ENCODE measurements at regions not wholly inside any gene's neighbourhood (a gene's known extent, or its start where the extent isn't known, plus 50 kb on each side); places are given as distances from the start of the nearest gene placed in this dataset.
"Not testable (repeated sequence)": the region's sequence is repeated elsewhere in the genome, so short reads cannot be mapped to it uniquely, and the experiment has no call there.

DNA sequence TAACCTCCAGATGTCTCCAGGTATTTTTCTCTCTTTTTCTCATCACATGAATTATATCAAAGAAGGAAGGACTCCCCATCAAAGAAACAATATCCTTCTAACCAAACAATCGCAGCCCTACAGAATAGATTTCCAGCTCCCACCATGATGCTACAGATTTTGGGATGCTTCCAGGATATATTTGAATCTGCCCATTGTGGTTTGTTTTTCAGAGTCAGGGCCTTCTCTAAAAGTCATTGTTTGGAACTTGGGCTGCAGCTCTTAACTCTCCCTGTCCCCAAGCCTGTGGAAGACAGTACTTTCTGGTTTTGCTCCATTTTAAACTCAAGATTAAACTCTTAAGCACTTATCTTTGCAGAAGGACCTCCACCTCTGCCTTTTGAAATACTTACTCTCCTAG is 223.2 kb downstream of the PMAIP1 start:
- DNase-seq = no peak

DNA sequence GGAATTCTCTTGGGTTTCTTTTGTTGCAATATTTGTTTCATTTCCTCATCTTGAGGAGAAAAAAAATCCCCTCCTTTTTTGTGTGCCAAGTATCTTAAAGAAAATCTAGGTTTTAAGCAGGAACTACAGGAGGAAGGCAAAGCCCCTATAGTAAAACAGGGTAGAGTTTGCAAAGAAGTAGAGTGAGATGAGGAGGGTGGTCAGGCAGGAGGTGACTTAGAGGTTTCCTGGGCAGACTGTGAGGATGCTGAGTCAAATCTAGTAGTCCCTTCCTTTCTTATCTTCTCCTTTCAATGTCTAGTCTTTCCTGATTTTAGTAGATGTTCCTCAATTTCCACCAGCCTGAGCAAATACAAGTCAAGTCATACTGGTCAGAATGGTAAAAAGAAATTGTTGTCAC is 222.5 kb downstream of the PMAIP1 start:
- no peak for DNase-seq

DNA sequence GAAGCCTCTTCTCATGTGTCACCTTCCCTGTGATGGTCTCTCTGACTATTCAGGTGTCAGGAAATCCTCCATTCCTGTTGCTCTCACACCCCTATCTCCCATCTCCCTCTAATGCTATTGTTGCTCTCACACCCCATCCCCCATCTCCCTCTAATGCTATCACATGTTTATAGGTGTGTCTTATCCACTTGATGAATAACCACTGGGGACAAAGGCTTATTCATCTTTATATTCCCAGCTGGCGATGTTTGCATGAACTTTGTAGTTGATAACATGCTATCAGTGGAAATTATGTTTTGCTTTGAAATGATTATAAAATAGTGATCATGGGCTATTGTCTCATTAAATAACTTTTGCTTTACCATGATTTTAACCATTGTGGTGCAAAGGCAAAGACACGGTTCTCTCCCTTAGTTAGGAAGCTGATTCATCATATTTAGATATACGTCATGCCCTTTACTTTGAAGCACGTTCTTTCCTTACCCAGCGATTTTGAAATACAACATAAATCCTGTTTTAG is 220.5 kb downstream of the PMAIP1 start:
- DNase-seq = no peak

DNA sequence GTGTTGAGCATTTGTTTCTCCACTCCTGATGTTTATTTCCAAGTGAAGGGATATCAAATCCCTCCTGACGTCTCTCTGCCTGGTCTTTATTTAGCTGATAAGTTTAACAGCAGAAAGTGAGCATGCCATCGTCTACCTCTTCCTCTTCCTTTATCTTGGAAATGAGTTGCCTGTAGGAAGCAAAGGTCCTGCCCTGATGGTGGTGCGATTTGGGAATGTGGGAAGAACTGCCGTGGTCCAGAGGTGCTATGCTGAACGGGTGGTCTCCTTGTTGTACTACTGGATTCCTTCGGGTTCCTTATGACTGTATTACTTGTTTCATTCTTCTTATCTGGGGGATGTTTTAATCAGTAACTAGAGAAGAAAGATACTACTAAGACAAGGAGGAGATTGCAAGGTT is 217.5 kb downstream of the PMAIP1 start:
- no peak for DNase-seq

DNA sequence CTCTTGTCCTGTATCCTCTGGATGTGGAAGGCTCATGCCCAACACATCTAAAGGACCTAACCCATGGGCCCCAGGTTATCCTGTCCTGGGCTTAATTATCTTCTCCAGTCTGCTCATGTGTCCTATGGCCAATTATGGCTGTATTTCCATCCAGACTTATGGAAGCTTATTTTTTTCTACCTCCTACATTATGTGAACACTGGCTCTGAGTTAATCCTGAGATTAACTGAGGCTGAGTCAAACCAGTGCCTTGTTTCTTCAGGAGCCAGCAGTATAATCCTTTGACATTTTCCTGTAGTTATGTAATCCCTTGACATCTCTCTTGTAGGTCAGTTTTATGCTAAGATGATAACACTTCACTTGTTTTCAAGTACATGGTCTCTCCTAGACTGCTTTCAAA is 213.6 kb downstream of the PMAIP1 start:
- no peak for DNase-seq

DNA sequence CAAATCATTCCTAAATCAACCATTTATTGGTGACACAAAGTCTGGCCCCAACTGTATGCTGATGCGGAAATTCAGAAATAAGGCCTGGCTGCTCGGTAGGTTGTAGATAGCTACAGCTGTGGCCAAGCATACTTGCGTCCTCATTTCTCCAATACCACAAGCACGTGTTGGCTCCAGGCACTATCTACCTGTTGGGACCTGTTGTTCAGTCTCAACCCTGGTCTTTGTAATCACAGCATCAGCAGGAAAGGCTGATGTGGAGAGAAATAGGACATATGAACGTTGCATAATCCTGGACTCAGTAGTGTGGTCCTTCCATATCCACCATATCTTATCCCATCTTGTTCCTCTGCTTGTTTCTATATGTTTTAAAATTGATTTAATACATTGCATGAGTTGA is 212.6 kb downstream of the PMAIP1 start:
- no peak for DNase-seq

DNA sequence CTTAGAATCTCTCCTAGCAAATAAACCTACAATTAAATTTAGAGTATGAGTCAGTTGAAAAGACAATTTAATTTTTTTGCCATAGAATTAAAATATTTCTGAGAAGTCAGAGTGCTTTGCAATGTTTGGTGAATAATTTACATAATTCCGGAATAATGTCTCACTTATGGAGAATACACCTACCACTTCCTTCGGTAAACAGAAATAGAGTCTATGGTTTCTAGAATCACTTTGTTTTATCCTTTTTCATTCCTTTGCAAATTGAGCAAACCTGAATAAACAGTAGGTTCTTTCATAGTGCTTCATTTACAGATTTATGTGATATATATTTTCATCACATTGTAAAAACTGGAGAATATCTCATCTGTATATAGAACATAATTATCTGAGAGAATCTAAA is 211.7 kb downstream of the PMAIP1 start:
- no peak for DNase-seq

DNA sequence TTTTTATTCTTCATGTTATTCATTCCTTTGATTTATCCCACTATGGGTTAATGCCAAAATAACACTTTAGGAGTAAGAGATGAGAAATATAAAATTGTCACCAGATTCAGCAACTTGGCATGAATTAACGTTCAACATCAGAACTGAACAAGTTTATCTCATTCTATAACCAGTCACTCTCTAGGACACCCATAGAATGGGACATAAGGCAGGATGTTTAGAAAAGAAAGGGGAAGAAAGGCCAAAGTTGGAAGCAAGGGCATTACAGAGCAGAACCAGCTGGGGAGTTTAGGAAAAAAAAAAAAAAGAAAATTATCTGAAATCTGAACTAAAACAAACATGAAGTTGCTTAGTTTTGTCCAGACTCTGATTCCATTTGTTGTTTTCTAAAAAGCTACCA is 211.0 kb downstream of the PMAIP1 start:
- DNase-seq = no peak

DNA sequence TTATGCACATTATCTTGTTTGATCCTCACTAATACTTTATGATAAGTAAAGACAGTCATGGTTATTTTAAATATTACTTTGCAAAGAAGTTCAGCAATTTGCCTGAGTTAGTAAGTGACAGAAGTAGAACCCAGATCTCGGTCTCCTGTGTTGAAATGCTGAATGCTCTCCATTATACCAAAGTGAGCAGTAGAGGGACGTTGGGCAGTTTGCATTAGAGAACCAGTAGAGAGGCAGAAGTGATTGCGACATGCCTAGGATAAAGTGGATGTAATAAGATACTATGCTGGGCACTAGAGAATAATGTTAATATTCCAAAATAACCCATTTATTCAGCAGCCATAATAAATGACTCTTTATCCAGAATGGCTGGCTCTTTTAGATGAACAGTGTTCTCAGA is 201.0 kb downstream of the PMAIP1 start:
- no peak for DNase-seq

DNA sequence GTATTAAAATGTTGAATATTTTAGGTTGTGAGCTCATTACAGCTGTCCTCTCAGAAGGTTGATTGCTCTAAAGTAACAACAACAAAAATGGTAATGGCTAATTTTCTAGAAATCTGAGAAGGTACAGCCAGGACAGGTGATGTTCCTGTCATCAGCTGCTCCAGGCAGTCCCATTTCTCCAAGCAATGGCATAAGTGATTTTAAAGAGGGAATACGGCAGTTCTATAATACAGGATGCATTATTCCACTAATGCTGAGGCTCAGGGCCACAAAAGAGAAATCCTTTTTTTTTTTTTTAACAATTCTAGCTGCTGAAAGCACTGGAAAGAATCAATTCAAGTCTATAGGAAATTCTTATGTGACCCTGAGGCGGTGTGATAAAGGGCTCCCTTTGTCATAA is 199.9 kb downstream of the PMAIP1 start:
- no peak for DNase-seq

DNA sequence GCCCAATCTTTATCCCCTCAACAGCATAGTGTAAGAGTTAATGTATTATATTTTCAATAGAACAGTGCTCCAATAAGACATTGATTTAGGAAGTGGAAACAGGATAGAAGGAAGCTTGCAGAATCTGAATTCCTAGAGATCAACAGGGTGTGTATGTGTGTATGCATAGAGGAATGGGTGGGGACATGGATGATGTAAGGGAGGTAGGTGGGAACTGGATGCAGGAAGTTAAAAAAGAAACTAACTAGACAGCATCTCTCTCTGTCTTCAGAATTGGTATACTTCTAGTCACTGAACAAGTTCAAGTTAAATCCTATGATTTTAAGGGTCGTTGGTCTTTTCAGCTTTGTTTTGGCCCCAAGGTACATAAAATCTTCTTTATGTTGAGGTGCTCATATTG is 196.6 kb downstream of the PMAIP1 start:
- no peak for DNase-seq

DNA sequence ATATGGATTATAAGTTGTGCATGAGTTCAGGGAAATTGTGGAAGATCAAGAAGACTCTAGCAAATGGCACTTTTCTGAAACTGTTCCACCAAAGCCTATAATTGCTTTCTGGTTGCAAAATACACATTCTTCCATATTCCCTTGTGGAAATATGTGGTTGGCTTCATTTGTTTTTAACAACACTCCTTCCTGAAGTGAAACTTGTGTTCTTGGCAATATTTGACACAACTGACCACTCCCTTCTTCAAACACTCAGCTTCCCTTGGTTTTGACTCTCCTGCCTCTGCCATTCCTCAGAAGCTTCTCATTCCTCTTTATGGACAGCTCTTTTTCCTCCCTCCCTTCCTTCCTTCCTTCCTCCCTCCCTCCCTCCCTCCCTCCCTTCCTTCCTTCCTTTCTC is 192.3 kb downstream of the PMAIP1 start:
- no peak for DNase-seq

DNA sequence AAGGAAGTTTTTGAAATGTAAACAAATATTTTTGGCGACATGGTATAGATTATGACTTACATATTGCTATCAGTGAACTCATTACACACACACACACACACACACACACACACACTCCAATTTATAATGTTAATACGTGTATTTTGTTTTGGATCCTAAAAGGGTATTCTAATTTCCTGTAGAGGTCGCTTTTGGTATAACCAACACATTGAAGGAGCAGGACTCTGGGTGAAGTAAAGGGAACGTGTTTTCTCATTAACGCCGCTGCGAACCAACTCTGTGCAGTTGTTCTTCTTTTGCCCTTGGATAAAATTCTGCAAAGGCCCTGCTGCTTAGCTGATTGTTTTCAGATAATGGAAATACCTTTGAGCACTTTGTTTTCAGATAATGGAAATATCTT is 190.4 kb downstream of the PMAIP1 start:
- DNase-seq = no peak

DNA sequence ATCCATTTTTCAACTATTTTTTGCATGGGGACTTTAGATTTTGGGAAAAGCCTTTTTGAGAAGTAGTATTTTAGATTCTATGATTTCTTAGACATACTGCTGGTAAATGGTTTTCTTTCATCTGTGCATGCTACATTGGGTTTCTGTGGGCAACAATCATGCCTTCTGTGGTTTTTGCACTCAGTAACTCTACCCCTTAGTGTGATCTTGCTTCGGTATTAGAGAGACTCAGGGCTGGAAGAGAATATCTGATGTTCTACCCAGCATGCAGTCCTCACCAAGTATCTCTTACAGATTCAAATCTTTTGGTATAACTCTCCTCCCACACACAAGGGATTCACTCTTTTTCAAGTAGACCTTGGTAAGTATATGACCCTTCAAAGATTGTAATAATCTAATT is 183.0 kb downstream of the PMAIP1 start:
- DNase-seq = no peak

DNA sequence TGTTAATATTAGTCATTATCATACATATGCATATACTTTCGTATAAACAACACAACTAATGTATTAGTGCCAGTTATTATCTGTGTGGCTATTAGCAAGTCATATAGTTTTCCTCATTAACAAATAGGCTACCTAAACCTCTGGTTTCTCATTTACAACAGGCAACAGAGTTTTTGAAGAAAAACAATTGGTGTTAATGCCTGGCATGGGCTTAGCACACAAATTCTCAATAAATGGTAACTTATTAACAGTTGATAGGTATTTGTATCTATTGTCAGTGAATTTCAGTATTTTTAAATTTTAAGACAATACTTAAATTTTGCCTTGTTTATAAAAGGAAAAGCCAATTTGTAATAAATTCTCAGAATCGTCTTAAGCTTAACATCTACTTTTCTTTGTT is 182.5 kb downstream of the PMAIP1 start:
- DNase-seq = no peak

DNA sequence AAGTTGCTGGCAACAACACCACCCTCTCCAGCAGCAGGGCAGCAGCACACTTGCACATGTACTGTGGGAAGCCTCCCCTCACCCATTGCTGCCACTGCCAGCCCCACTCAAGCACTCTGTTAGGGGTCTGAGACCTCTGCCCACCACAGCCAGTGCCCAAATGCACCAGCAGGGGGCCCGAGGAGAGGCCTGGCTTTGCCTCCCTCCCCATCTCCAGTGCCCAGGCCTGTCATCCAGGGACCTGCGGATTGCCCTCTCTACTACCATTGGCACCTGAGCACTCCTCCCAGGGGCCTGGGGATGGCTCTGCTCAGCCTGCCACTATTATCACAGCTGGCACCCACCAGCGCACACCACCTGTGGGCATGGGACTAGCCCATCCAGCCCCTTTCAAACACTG is 175.7 kb downstream of the PMAIP1 start:
- DNase-seq = no peak

DNA sequence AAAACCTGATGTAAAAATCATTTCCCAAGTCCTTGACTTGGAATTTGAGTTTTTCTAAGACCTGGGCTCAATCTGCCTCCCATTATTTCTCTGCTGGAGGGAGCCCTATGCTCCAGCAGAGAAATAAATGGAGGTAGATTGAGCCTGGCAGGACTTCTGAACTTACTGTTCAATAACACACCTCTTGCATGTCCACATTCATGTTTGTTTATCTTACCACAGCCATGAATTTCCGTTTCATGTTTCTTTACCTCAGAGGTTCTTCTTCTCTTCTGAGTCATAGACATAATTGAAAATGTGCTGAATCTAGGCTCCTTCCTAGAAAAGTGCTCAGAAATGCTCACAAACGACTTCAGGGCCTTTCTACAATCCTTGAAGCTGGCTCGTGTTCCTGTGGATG is 170.8 kb downstream of the PMAIP1 start:
- DNase-seq = no peak

DNA sequence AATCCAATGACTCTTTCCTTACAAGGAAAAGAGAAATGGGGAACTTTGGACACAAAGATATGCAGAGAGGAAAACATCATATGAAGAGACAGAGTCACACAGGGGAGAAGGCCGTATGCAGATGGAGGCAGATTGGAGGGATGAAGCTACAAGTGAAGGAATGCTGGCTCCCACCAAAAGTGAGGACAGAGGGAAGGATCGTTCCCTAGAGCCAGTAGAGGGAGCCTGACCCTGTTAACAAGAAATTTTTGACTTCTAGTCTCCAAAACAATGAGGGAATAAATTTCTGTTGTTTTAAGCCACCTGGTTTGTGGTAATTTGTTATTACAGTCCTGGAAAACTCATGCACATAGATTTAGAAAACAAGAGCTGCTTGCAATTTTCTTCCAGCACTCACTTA is 169.3 kb downstream of the PMAIP1 start:
- DNase-seq = no peak

DNA sequence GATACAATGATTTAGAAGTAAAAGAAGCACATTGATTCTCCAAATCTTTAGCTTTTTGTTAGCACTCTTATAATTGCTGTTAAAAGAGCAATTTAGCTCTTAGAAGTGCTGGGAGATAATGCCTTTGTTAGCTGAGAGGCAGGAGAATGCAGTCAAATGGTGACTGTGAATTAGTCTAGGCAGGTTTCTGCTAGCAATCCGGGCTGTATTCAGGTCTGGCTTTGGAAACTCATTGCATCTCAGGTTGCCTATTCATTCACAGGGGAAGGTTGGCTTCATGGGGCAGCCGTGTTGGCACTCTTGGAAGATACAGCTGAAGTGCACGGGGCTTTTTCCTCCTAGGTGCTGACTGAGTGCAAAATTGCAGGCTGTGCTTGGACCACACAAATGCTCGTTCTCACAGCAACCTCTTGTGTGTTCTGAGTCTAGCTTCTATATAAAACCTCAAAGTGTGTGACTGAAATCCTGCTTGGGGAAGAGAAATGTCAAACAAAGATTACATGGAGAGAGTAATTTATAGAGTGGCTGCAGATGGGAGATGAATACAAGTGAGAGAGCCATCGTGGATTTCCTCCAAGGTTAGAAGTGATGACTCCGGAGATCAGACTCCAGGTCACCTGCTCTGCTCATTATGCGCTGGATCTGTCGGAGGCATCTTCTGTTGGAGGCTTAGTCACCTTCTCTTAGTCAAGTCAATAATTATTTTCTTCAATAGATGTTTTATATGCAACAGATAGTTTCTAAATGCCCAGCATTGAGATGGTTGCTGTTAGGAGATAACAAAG is 167.8 kb downstream of the PMAIP1 start:
- DNase-seq = no peak

DNA sequence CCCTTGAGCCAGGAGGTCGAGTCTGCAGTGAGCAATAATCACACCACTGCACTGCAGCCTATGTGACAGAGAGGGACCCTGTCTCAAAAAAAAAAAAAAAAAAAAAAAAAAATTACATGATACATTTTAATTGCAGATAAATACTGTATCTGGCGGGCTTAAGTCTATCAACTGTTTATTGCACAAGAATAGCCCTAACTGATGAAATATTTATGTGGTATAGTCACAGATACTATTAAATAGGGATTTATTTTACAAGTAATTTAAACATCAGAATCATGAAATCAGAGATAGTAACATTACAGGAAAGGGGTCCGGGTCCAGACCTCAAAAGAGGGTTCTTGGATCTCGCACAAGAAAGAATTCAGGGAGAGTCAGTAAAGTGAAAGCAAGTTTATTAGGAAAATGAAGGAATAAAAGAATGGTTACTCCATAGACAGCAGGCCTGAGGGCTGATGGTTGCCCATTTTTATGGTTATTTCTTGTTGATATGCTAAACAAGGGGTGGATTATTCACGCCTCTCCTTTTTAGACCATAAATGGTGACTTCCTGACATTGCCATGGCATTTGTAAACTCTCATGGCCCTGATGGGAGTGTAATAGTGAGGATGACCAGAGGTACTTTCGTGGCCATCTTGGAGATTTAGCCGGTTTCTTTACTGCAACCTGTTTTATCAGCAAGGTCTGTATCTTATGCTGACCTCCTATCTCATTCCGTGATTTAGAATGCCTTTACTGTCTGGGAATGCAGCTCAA is 166.6 kb downstream of the PMAIP1 start:
- DNase-seq = no peak

DNA sequence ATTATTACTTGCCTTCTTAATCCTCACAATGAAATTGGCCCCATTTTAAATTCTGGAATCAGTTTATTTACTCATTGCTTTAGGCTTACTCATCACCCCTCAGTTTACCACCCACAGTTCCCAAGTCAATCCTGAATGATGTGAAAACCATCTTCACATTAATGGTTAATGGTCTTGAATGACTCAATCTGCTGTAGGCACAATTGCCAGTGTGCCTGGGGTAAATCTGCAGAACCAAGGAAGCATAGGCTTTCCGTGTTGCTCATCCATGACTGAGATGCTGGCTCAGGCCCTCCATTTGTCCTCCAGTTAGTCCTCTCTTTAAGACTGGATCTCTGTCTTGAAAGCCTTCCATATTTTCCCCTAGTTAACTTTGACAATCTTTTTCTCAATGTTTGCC is 164.5 kb downstream of the PMAIP1 start:
- no peak for DNase-seq

DNA sequence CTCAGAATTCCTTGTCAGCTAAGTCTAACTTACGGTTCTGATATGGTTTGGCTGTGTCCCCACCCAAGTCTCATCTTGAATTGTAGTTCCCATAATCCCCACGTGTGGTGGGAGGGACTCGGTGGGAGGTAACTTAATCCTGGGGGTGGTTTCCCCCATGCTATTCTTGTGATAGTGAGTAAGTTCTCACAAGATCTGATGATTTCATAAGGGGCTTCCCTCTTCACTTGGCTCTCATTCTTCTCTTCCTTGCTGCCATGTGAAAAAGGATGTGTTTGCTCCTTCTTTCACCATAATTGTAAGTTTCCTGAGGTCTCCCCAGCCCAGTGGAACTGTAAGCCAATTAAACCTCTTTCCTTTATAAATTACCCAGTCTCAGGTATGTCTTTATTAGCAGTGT is 163.0 kb downstream of the PMAIP1 start:
- DNase-seq = not testable (repeated sequence)

DNA sequence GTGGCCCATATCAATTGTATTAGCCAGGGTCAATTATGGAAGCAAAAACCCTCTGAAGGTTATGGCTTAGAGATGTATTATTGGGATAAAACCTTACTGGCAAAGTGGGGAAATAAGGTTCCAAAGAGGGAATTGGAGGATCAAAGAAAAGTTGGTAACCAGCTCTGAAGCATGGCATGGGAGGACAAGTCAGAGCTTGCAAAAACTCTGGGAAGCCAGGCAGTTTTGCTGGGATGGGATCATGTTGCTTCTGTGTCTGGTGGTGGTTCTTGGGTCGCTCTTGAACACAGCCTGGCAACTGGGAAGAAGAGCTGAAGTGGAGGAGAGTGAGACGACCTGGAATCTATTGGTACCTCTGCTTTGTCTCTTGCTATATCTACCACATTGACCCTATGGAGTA is 162.6 kb downstream of the PMAIP1 start:
- DNase-seq = no peak

DNA sequence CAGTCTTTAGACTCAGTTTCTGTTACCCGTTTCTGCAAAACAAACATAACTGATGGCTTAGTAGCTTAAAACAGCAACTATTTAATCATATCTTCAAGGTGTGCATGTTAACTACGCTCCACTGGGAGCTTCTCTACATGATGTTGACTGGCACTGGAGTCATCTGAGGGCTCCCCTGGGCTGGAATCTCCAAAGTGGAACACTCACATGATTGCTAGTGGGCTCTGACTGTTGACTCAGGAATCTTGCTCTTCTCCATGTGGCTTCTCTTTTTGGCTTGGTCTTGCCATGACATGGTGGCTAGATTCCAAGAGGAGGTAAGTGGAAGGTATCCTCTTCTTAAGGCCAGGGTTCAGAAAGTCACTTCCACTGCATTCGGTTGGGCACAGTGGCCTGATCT is 160.8 kb downstream of the PMAIP1 start:
- no peak for DNase-seq

DNA sequence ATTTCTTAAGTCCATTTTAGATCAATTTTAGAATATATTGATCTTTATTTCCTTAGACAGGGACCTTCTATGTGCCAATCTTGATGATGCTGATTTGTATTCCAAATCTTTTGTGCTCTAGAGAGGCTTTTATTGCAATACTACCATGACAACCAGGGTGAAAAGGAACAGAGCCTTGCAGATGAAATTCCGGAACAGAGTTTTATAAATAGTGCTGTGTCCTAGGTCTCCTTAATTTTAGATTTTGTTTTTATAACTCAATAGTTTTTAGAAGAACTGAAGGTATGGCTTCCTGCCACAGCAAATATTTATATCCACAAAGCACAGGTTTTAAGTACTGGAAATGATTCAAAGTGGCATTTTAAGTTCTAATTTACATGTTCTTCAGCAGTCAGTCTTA is 160.2 kb downstream of the PMAIP1 start:
- no peak for DNase-seq
